GM12892 (cell line): ENCODE measurements at regions not wholly inside any gene's neighbourhood (a gene's known extent, or its start where the extent isn't known, plus 50 kb on each side); places are given as distances from the start of the nearest gene placed in this dataset.

Source experiments
- DNase-seq: peaks from one replicate; pipeline ENCODE4 v3.0.0; 2011; ENCODE audit not compliant: insufficient read length
- FAIRE-seq: peaks from 2 replicates; lab custom pipeline; 2011; peaks lifted over from hg19 to GRCh38; lab: Jason Lieb, UNC
- POLR2A ChIP-seq: IDR thresholded peaks from 2 replicates; pipeline ENCODE4 v1.6.1; 2011; ENCODE audit warnings: low read depth, low read length, control low read depth
- POLR2AphosphoS5 ChIP-seq: IDR thresholded peaks from 2 replicates; pipeline ENCODE4 v1.6.1; 2011; ENCODE audit warnings: low read depth, low read length, control low read depth
- TAF1 ChIP-seq: IDR thresholded peaks from 2 replicates; pipeline ENCODE4 v1.6.1; 2011; ENCODE audit warnings: low read depth, mild to moderate bottlenecking, control low read depth, low read length, borderline replicate concordance

- FAIRE-seq (no peak), DNase-seq (no peak)
- TF ChIP-seq POLR2A (no peak), POLR2AphosphoS5 (no peak), TAF1 (no peak)
Observed at GRCh38 chr5:124349931-124350330, 396.5 kb downstream of the ZNF608 start.

GRCh38 chr5:124343451-124343867, 403.0 kb downstream of the ZNF608 start:
- DNase-seq: no peak

GRCh38 chr5:124342986-124343385, 403.5 kb downstream of the ZNF608 start:
- no peak for FAIRE-seq
- TF ChIP-seq POLR2A (no peak), TAF1 (no peak), POLR2AphosphoS5 (no peak)
- DNase-seq: no peak

More at GRCh38 chr5:124343451-124343867, 403.0 kb downstream of the ZNF608 start:
- FAIRE-seq: no peak
- TF ChIP-seq POLR2A (no peak), TAF1 (no peak), POLR2AphosphoS5 (no peak)

GRCh38 chr5:124342584-124342983, 403.9 kb downstream of the ZNF608 start:
- no peak for FAIRE-seq
- no peak for DNase-seq
- TF ChIP-seq TAF1 (no peak), POLR2AphosphoS5 (no peak), POLR2A (no peak)

GRCh38 chr5:124342027-124342471, 404.4 kb downstream of the ZNF608 start:
- DNase-seq (no peak), FAIRE-seq (no peak)
- no peak for TF ChIP-seq TAF1
- TF ChIP-seq POLR2AphosphoS5: no peak
- TF ChIP-seq POLR2A: no peak

- TF ChIP-seq POLR2AphosphoS5 (no peak), POLR2A (no peak), TAF1 (no peak)
- DNase-seq (no peak), FAIRE-seq (no peak)
Observed at GRCh38 chr5:124341066-124341858, 405.2 kb downstream of the ZNF608 start.

GRCh38 chr5:124337996-124338395, 408.4 kb downstream of the ZNF608 start:
- TF ChIP-seq TAF1 (no peak), POLR2A (no peak), POLR2AphosphoS5 (no peak)
- DNase-seq (no peak), FAIRE-seq (no peak)

- TF ChIP-seq TAF1: no peak
Observed at GRCh38 chr5:124333298-124333979, 413.0 kb downstream of the ZNF608 start.

GRCh38 chr5:124332273-124332672, 414.2 kb downstream of the ZNF608 start:
- DNase-seq: no peak
- FAIRE-seq: no peak
- no peak for TF ChIP-seq TAF1
- TF ChIP-seq POLR2A: no peak
- no peak for TF ChIP-seq POLR2AphosphoS5

More at GRCh38 chr5:124333298-124333979, 413.0 kb downstream of the ZNF608 start:
- FAIRE-seq (no peak), DNase-seq (no peak)

- no peak for FAIRE-seq
- DNase-seq: no peak
- TF ChIP-seq TAF1: no peak
- TF ChIP-seq POLR2AphosphoS5: no peak
- TF ChIP-seq POLR2A: no peak
Observed at GRCh38 chr5:124330595-124331220, 415.7 kb downstream of the ZNF608 start.

GRCh38 chr5:124328201-124328600, 418.2 kb downstream of the ZNF608 start:
- no peak for DNase-seq
- no peak for TF ChIP-seq POLR2AphosphoS5
- TF ChIP-seq POLR2A: no peak
- TF ChIP-seq TAF1: no peak
- FAIRE-seq: no peak

- no peak for FAIRE-seq
- DNase-seq: no peak
- TF ChIP-seq POLR2AphosphoS5: no peak
- no peak for TF ChIP-seq POLR2A
- no peak for TF ChIP-seq TAF1
Observed at GRCh38 chr5:124318661-124319060, 427.8 kb downstream of the ZNF608 start.
